Bronchial epithelial cell (primary cell): ENCODE measurements at regions not wholly inside any gene's neighbourhood (a gene's known extent, or its start where the extent isn't known, plus 50 kb on each side); places are given as distances from the start of the nearest gene placed in this dataset.

Experiments
- DNase-seq: peaks from one replicate; pipeline ENCODE4 v3.0.0-alpha.2; 2010; ENCODE audit warnings: low read depth
- FAIRE-seq: peaks from 2 replicates; lab custom pipeline; 2011; peaks lifted over from hg19 to GRCh38; lab: Jason Lieb, UNC
- H3K27me3 ChIP-seq: 2 replicates; pipeline ENCODE4 v1.5.1; 2011; ENCODE audit warnings: low read length; ENCODE audit not compliant: control insufficient read depth, insufficient read depth
- H3K36me3 ChIP-seq: 2 replicates; pipeline ENCODE4 v1.5.1; 2011; ENCODE audit warnings: low read length; ENCODE audit not compliant: control insufficient read depth, insufficient read depth
- H3K4me3 ChIP-seq: 2 replicates; pipeline ENCODE4 v1.5.1; 2011; ENCODE audit warnings: mild to moderate bottlenecking, low read depth, low read length, control low read depth
- TF ChIP-seq, protein P1 (sequence below): IDR thresholded peaks from 2 replicates; pipeline ENCODE4 v1.5.1; 2011; ENCODE audit warnings: mild to moderate bottlenecking, moderate library complexity, low read length, control low read depth, inconsistent platforms; ENCODE audit not compliant: insufficient read depth, severe bottlenecking

DNA sequence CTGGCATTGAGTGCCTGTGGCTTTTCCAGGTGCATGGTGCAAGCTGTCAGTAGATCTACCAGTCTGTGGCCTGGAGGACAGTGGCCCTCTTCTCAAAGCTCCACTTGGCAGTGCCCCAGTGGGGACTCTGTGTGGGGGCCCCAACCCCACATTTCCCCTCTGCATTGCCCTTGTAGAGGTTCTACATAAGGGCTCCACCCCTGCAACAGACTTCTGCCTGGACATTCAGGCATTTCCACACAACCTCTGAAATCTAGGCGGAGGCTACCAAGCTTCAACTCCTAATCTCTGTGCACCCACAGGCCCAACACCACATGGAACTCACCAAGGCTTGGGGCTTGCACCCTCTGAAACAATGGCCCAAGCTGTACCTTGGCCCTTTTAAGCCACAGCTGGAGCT is 102.7 kb upstream of the PLEKHG7 start:
- no peak for FAIRE-seq

DNA sequence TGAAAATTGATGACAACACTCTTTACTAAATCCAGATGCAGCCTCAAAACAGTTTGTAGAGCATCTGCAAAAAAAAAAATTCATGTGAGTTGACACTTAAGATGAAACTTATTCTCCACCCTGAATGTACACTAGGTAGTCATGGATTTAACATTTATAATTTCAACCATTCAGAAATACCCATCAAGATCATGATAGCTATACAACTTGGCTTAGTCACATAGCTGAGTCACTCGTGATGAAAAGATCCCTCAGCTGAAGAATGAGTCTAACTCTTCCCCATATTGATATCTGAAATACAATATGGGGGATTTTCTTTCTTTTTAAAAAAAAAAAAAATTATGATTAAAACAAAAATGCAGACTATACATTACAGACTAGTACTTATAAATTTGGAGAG is 104.8 kb upstream of the PLEKHG7 start:
- H3K4me3 ChIP-seq: no peak overlapping the region
- no peak for FAIRE-seq
- TF ChIP-seq, protein P1, sequence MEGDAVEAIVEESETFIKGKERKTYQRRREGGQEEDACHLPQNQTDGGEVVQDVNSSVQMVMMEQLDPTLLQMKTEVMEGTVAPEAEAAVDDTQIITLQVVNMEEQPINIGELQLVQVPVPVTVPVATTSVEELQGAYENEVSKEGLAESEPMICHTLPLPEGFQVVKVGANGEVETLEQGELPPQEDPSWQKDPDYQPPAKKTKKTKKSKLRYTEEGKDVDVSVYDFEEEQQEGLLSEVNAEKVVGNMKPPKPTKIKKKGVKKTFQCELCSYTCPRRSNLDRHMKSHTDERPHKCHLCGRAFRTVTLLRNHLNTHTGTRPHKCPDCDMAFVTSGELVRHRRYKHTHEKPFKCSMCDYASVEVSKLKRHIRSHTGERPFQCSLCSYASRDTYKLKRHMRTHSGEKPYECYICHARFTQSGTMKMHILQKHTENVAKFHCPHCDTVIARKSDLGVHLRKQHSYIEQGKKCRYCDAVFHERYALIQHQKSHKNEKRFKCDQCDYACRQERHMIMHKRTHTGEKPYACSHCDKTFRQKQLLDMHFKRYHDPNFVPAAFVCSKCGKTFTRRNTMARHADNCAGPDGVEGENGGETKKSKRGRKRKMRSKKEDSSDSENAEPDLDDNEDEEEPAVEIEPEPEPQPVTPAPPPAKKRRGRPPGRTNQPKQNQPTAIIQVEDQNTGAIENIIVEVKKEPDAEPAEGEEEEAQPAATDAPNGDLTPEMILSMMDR: no peak
- no peaks in the 10 kb centered on the region for H3K36me3 ChIP-seq
- peak; percentile 99 for DNase-seq
- H3K27me3 ChIP-seq: no peaks in the 10 kb centered on the region

More for the DNA sequence above, 102.7 kb upstream of the PLEKHG7 start:
- DNase-seq: no peak
- Histone ChIP-seq H3K27me3 (no peaks in the 10 kb centered on the region), H3K36me3 (no peaks in the 10 kb centered on the region), H3K4me3 (no peak overlapping the region)
- TF ChIP-seq, protein P1: no peak

DNA sequence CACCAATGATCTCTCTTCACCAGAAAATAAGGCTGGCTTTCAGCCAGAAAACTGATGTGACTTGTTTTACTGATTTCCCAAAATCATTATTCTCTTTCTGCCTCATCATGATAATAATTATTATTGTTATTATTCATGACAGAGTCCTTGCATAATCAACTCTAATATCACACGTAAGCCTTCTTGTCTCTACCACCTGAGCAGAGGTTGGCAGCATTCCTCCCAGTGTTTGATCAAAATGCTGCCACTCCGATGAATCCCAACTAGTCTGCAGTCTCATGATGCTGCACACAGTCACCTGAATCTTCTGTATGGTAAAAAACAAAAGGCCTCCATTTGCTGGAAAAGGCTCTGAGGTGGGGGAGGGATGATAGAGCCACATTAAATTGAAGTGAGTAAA is 105.7 kb upstream of the PLEKHG7 start:
- Histone ChIP-seq H3K4me3 (no peak overlapping the region), H3K27me3 (no peaks in the 10 kb centered on the region), H3K36me3 (no peaks in the 10 kb centered on the region)
- peak; percentile 57 for DNase-seq
- TF ChIP-seq, protein P1: no peak
- no peak for FAIRE-seq

DNA sequence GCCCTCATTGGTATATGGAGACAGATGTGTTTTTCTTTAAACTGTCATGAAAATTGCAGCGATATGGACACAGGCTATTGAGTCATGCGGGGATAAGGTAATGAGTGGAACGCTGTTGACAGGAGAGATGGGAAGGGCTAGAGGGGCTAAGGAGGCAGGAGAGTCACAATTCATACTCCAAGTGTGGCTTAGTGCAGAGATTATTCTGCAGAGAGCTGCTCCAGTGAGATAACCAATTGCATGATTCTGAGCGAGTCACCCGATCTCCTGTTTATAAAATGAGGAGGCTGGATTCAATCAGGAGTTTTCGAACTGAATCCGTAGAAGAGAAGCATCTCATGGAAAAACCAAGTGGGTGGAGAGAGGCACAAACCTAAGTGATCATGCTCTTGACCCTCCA is 106.4 kb upstream of the PLEKHG7 start:
- no peak overlapping the region for H3K4me3 ChIP-seq
- TF ChIP-seq, protein P1: no peak
- H3K36me3 ChIP-seq: no peaks in the 10 kb centered on the region
- H3K27me3 ChIP-seq: no peaks in the 10 kb centered on the region
- DNase-seq: peak; percentile 72
- FAIRE-seq: no peak

DNA sequence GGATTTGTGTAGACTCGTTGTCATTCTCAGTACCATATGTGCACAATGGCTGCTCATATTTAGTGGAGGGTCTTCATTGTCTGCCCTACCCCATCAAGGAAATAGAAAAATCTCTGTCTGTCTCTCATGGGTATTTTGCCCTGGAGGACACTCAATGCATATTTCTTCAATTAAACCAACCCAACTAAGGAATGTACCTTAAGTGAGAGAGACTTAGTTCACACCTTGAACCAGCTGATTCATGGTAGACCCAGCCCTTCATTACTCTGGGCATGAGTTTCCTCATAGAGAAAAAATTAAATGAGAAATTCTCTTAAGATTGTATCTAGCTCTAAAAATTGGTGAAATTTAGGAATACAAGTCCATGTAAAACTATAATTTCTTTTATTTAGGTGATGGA is 107.1 kb upstream of the PLEKHG7 start:
- FAIRE-seq (no peak), DNase-seq (peak; percentile 90)
- TF ChIP-seq, protein P1: no peak
- Histone ChIP-seq H3K27me3 (no peaks in the 10 kb centered on the region), H3K4me3 (no peak overlapping the region), H3K36me3 (no peaks in the 10 kb centered on the region)

DNA sequence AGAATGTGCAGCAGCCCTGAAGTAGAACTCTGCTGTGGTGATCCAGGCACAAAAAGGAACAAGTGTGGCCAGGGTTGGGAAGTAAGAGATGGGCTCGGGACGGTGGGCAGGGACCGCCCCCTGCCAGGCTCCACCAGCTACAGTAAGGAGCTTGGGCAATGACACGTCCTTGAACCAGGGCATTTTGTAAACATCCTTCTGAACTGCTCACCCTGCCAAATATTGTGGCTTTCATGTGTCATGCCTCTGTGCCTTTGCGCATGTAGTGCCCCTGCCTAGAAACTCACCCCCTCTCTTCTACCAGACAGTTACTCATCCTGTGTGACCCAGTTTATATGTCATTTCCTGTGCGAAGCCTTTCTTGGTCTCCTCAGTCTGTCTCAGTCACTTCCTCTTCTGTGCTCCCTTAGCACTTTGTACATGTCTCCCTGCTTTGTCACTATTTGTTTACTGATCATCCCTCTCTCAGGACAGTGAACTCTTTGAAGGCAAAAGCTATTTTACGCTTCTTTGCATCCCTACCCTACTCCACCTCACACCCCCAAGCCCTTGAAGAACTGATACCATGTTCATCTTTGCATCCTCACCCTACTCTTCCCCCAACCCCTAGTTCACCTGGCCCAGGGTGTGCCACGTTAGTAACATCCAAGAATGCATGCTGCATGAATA is 108.9 kb upstream of the PLEKHG7 start:
- TF ChIP-seq, protein P1: no peak
- H3K27me3 ChIP-seq: no peaks in the 10 kb centered on the region
- no peaks in the 10 kb centered on the region for H3K36me3 ChIP-seq
- no peak overlapping the region for H3K4me3 ChIP-seq
- FAIRE-seq: no peak
- peak; percentile 100 for DNase-seq
